Panc1 (cell line): ENCODE measurements at regions not wholly inside any gene's neighbourhood (a gene's known extent, or its start where the extent isn't known, plus 50 kb on each side); places are given as distances from the start of the nearest gene placed in this dataset.

Source experiments
- CTCF ChIP-seq: fragments of 450-650 bp; IDR thresholded peaks from 2 replicates; pipeline ENCODE4 v1.5.1; 2017; ENCODE audit warnings: mild to moderate bottlenecking
- POLR2AphosphoS5 ChIP-seq: IDR thresholded peaks from 2 replicates; pipeline ENCODE4 v1.6.1; 2012; ENCODE audit warnings: mild to moderate bottlenecking, low read depth, low read length, moderate library complexity
- REST ChIP-seq, 2 experiments: IDR thresholded peaks; 2 replicates each; pipeline ENCODE4 v1.6.1; 2011 to 2012; ENCODE audit warnings: low read depth in 2 of 2, control low read depth in 1 of 2, low read length in 1 of 2, mild to moderate bottlenecking in 1 of 2, moderate library complexity in 1 of 2; ENCODE audit not compliant: insufficient read depth in 1 of 2
- SIN3A ChIP-seq: IDR thresholded peaks from 2 replicates; pipeline ENCODE4 v1.6.1; 2012; ENCODE audit warnings: low read depth, mild to moderate bottlenecking, low read length, moderate library complexity, borderline replicate concordance; ENCODE audit not compliant: insufficient read depth
- TCF7L2 ChIP-seq: IDR thresholded peaks from 2 replicates; pipeline ENCODE4 v1.6.1; 2011; ENCODE audit warnings: mild to moderate bottlenecking, low read depth, low read length, inconsistent platforms

- TF ChIP-seq CTCF (peak; percentile 10; the same call in 1 of the 2 replicates), SIN3A (no peak), POLR2AphosphoS5 (no peak), REST (IDR thresholded peaks at IDR 0.05; ENCODE audit: insufficient read depth in 1 of 2, low read depth in 2 of 2, low read length in 1 of 2) (no peak), TCF7L2 (no peak)
Measured at GRCh38 chr3:137409584-137409983, 354.5 kb upstream of the SOX14 start.
